GM12873 (cell line): ENCODE measurements at regions not wholly inside any gene's neighbourhood (a gene's known extent, or its start where the extent isn't known, plus 50 kb on each side); places are given as distances from the start of the nearest gene placed in this dataset.

Experiments used
- CTCF ChIP-seq: IDR thresholded peaks from 2 replicates; pipeline ENCODE4 v1.5.1; 2012; ENCODE audit warnings: low read depth, mild to moderate bottlenecking, moderate library complexity, low read length, control low read depth; ENCODE audit not compliant: insufficient read depth; ENCODE audit errors: missing control alignments

- TF ChIP-seq CTCF, result no peak
Observed at GRCh38 chr19:13696839-13697238, 67.5 kb upstream of the MRI1 start.

GRCh38 chr19:13693889-13694288 is 70.4 kb upstream of the MRI1 start:
- no peak for TF ChIP-seq CTCF

- TF ChIP-seq CTCF, result no peak
Observed at GRCh38 chr19:13691569-13692435, 72.5 kb upstream of the MRI1 start.

GRCh38 chr19:13689085-13689484 is 75.2 kb upstream of the MRI1 start:
- TF ChIP-seq CTCF, result no peak

- TF ChIP-seq CTCF, result no peak
Observed at GRCh38 chr19:13684021-13684420, 80.3 kb upstream of the MRI1 start.

- no peak for TF ChIP-seq CTCF
Observed at GRCh38 chr19:13681509-13681908, 82.8 kb upstream of the MRI1 start.

- no peak for TF ChIP-seq CTCF
Observed at GRCh38 chr19:13670846-13671245, 93.5 kb upstream of the MRI1 start.
